ENCODE measurements at regions not wholly inside any gene's neighbourhood (a gene's known extent, or its start where the extent isn't known, plus 50 kb on each side); places are given as distances from the start of the nearest gene placed in this dataset.

- Histone ChIP-seq H3K4me3 (ENCODE audit: insufficient read length, low read depth) (no peak overlapping the region), H3K9me3 (ENCODE audit: insufficient read depth, low read length) (no peaks in the 10 kb centered on the region), H3K4me1 (ENCODE audit: insufficient read depth, insufficient read length) (no peaks in the 10 kb centered on the region), H3K27me3 (ENCODE audit: insufficient read depth, insufficient read length) (no peaks in the 10 kb centered on the region), H3K9ac (ENCODE audit: insufficient read length, low read depth) (no peak overlapping the region), H3K36me3 (ENCODE audit: insufficient read depth, insufficient read length, low read length) (no peaks in the 10 kb centered on the region)
- no peak for DNase-seq (ENCODE audit: low read depth, low spot score)
- TF ChIP-seq ZNF274 (IDR thresholded peaks at IDR 0.05; ENCODE audit: low read depth, low read length) (no peak), YY1 (IDR thresholded peaks at IDR 0.05; ENCODE audit: insufficient read depth, insufficient read length) (no peak), SUZ12 (IDR thresholded peaks at IDR 0.05; ENCODE audit: extremely low read depth, insufficient read depth, insufficient read length) (no peak)
These were observed 829.6 kb downstream of the TLR4 start for GRCh38 chr9:118533850-118534249.

- no peaks in the 10 kb centered on the region for H3K36me3 ChIP-seq (ENCODE audit: insufficient read depth, insufficient read length, low read length)
- no peak overlapping the region for H3K9ac ChIP-seq (ENCODE audit: insufficient read length, low read depth)
- TF ChIP-seq SUZ12 (IDR thresholded peaks at IDR 0.05; ENCODE audit: extremely low read depth, insufficient read depth, insufficient read length) (no peak), ZNF274 (IDR thresholded peaks at IDR 0.05; ENCODE audit: low read depth, low read length) (no peak), YY1 (IDR thresholded peaks at IDR 0.05; ENCODE audit: insufficient read depth, insufficient read length) (no peak)
- no peaks in the 10 kb centered on the region for H3K27me3 ChIP-seq (ENCODE audit: insufficient read depth, insufficient read length)
- no peak overlapping the region for H3K4me3 ChIP-seq (ENCODE audit: insufficient read length, low read depth)
- no peak for DNase-seq (ENCODE audit: low read depth, low spot score)
- no peaks in the 10 kb centered on the region for H3K4me1 ChIP-seq (ENCODE audit: insufficient read depth, insufficient read length)
- no peaks in the 10 kb centered on the region for H3K9me3 ChIP-seq (ENCODE audit: insufficient read depth, low read length)
These were observed 832.0 kb downstream of the TLR4 start for GRCh38 chr9:118536153-118536552.

- no peaks in the 10 kb centered on the region for H3K36me3 ChIP-seq (ENCODE audit: insufficient read depth, insufficient read length, low read length)
- H3K4me1 ChIP-seq (ENCODE audit: insufficient read depth, insufficient read length) = no peaks in the 10 kb centered on the region
- DNase-seq (ENCODE audit: low read depth, low spot score) = no peak
- H3K4me3 ChIP-seq (ENCODE audit: insufficient read length, low read depth) = no peak overlapping the region
- no peak overlapping the region for H3K9ac ChIP-seq (ENCODE audit: insufficient read length, low read depth)
- H3K9me3 ChIP-seq (ENCODE audit: insufficient read depth, low read length) = no peaks in the 10 kb centered on the region
- no peak for TF ChIP-seq SUZ12 (IDR thresholded peaks at IDR 0.05; ENCODE audit: extremely low read depth, insufficient read depth, insufficient read length)
- no peak for TF ChIP-seq ZNF274 (IDR thresholded peaks at IDR 0.05; ENCODE audit: low read depth, low read length)
- no peak for TF ChIP-seq YY1 (IDR thresholded peaks at IDR 0.05; ENCODE audit: insufficient read depth, insufficient read length)
- H3K27me3 ChIP-seq (ENCODE audit: insufficient read depth, insufficient read length) = no peaks in the 10 kb centered on the region
These were observed 830.3 kb downstream of the BRINP1 start for GRCh38 chr9:118538959-118539358.

GRCh38 chr9:118553465-118553864, 815.8 kb downstream of the BRINP1 start:
- H3K36me3 ChIP-seq (ENCODE audit: insufficient read depth, insufficient read length, low read length) = no peaks in the 10 kb centered on the region
- no peaks in the 10 kb centered on the region for H3K27me3 ChIP-seq (ENCODE audit: insufficient read depth, insufficient read length)
- no peak overlapping the region for H3K9ac ChIP-seq (ENCODE audit: insufficient read length, low read depth)
- H3K9me3 ChIP-seq (ENCODE audit: insufficient read depth, low read length) = no peaks in the 10 kb centered on the region
- no peak for TF ChIP-seq ZNF274 (IDR thresholded peaks at IDR 0.05; ENCODE audit: low read depth, low read length)
- TF ChIP-seq SUZ12 (IDR thresholded peaks at IDR 0.05; ENCODE audit: extremely low read depth, insufficient read depth, insufficient read length) = no peak
- TF ChIP-seq YY1 (IDR thresholded peaks at IDR 0.05; ENCODE audit: insufficient read depth, insufficient read length) = no peak
- H3K4me1 ChIP-seq (ENCODE audit: insufficient read depth, insufficient read length) = no peaks in the 10 kb centered on the region
- no peak overlapping the region for H3K4me3 ChIP-seq (ENCODE audit: insufficient read length, low read depth)
- no peak for DNase-seq (ENCODE audit: low read depth, low spot score)

GRCh38 chr9:118554987-118555386, 814.2 kb downstream of the BRINP1 start:
- Histone ChIP-seq H3K9ac (ENCODE audit: insufficient read length, low read depth) (no peak overlapping the region), H3K36me3 (ENCODE audit: insufficient read depth, insufficient read length, low read length) (no peaks in the 10 kb centered on the region), H3K27me3 (ENCODE audit: insufficient read depth, insufficient read length) (no peaks in the 10 kb centered on the region), H3K9me3 (ENCODE audit: insufficient read depth, low read length) (no peaks in the 10 kb centered on the region), H3K4me1 (ENCODE audit: insufficient read depth, insufficient read length) (no peaks in the 10 kb centered on the region), H3K4me3 (ENCODE audit: insufficient read length, low read depth) (no peak overlapping the region)
- DNase-seq (ENCODE audit: low read depth, low spot score) = no peak
- TF ChIP-seq SUZ12 (IDR thresholded peaks at IDR 0.05; ENCODE audit: extremely low read depth, insufficient read depth, insufficient read length) = no peak
- no peak for TF ChIP-seq YY1 (IDR thresholded peaks at IDR 0.05; ENCODE audit: insufficient read depth, insufficient read length)
- TF ChIP-seq ZNF274 (IDR thresholded peaks at IDR 0.05; ENCODE audit: low read depth, low read length) = no peak

GRCh38 chr9:118558026-118558425, 811.2 kb downstream of the BRINP1 start:
- H3K9ac ChIP-seq (ENCODE audit: insufficient read length, low read depth) = no peak overlapping the region
- no peaks in the 10 kb centered on the region for H3K36me3 ChIP-seq (ENCODE audit: insufficient read depth, insufficient read length, low read length)
- no peaks in the 10 kb centered on the region for H3K9me3 ChIP-seq (ENCODE audit: insufficient read depth, low read length)
- no peaks in the 10 kb centered on the region for H3K27me3 ChIP-seq (ENCODE audit: insufficient read depth, insufficient read length)
- TF ChIP-seq SUZ12 (IDR thresholded peaks at IDR 0.05; ENCODE audit: extremely low read depth, insufficient read depth, insufficient read length) = no peak
- no peak for TF ChIP-seq ZNF274 (IDR thresholded peaks at IDR 0.05; ENCODE audit: low read depth, low read length)
- no peak for TF ChIP-seq YY1 (IDR thresholded peaks at IDR 0.05; ENCODE audit: insufficient read depth, insufficient read length)
- no peaks in the 10 kb centered on the region for H3K4me1 ChIP-seq (ENCODE audit: insufficient read depth, insufficient read length)
- no peak overlapping the region for H3K4me3 ChIP-seq (ENCODE audit: insufficient read length, low read depth)
- no peak for DNase-seq (ENCODE audit: low read depth, low spot score)

- no peaks in the 10 kb centered on the region for H3K9me3 ChIP-seq (ENCODE audit: insufficient read depth, low read length)
- no peaks in the 10 kb centered on the region for H3K4me1 ChIP-seq (ENCODE audit: insufficient read depth, insufficient read length)
- DNase-seq (ENCODE audit: low read depth, low spot score) = no peak
- no peaks in the 10 kb centered on the region for H3K36me3 ChIP-seq (ENCODE audit: insufficient read depth, insufficient read length, low read length)
- no peaks in the 10 kb centered on the region for H3K27me3 ChIP-seq (ENCODE audit: insufficient read depth, insufficient read length)
- TF ChIP-seq YY1 (IDR thresholded peaks at IDR 0.05; ENCODE audit: insufficient read depth, insufficient read length) (no peak), ZNF274 (IDR thresholded peaks at IDR 0.05; ENCODE audit: low read depth, low read length) (no peak), SUZ12 (IDR thresholded peaks at IDR 0.05; ENCODE audit: extremely low read depth, insufficient read depth, insufficient read length) (no peak)
- no peak overlapping the region for H3K4me3 ChIP-seq (ENCODE audit: insufficient read length, low read depth)
- H3K9ac ChIP-seq (ENCODE audit: insufficient read length, low read depth) = no peak overlapping the region
These were observed 810.3 kb downstream of the BRINP1 start for GRCh38 chr9:118558891-118559290.
